ENCODE measurements at regions not wholly inside any gene's neighbourhood (a gene's known extent, or its start where the extent isn't known, plus 50 kb on each side); places are given as distances from the start of the nearest gene placed in this dataset.
"Not testable (repeated sequence)": the region's sequence is repeated elsewhere in the genome, so short reads cannot be mapped to it uniquely, and the experiment has no call there.

- no peak for DNase-seq (ENCODE audit: low spot score)
Measured at GRCh38 chr12:78269620-78270019, 438.9 kb downstream of the NAV3 start.

- no peak for DNase-seq (ENCODE audit: low spot score)
Measured at GRCh38 chr12:78271546-78271945, 440.9 kb downstream of the NAV3 start.

GRCh38 chr12:78275886-78276285 is 445.2 kb downstream of the NAV3 start:
- no peak for DNase-seq (ENCODE audit: low spot score)

GRCh38 chr12:78278706-78279190 is 448.1 kb downstream of the NAV3 start:
- DNase-seq (ENCODE audit: low spot score): no peak

- no peak for DNase-seq (ENCODE audit: low spot score)
Measured at GRCh38 chr12:78279567-78279966, 448.9 kb downstream of the NAV3 start.

GRCh38 chr12:78281102-78281501 is 450.4 kb downstream of the NAV3 start:
- DNase-seq (ENCODE audit: low spot score): not testable (repeated sequence)

- no peak for DNase-seq (ENCODE audit: low spot score)
Measured at GRCh38 chr12:78284417-78284816, 453.7 kb downstream of the NAV3 start.

- DNase-seq (ENCODE audit: low spot score): no peak
Measured at GRCh38 chr12:78290606-78291345, 460.1 kb downstream of the NAV3 start.

- DNase-seq (ENCODE audit: low spot score): no peak
Measured at GRCh38 chr12:78293059-78293686, 462.5 kb downstream of the NAV3 start.

- not testable (repeated sequence) for DNase-seq (ENCODE audit: low spot score)
Measured at GRCh38 chr12:78301282-78301681, 470.6 kb downstream of the NAV3 start.

- no peak for DNase-seq (ENCODE audit: low spot score)
Measured at GRCh38 chr12:78305808-78306207, 475.1 kb downstream of the NAV3 start.

- no peak for DNase-seq (ENCODE audit: low spot score)
Measured at GRCh38 chr12:78306236-78306635, 475.5 kb downstream of the NAV3 start.

GRCh38 chr12:78308701-78309100 is 478.0 kb downstream of the NAV3 start:
- DNase-seq (ENCODE audit: low spot score): no peak

- DNase-seq (ENCODE audit: low spot score): no peak
Measured at GRCh38 chr12:78315028-78315427, 484.3 kb downstream of the NAV3 start.

GRCh38 chr12:78316136-78316535 is 485.4 kb downstream of the NAV3 start:
- DNase-seq (ENCODE audit: low spot score): no peak

- no peak for DNase-seq (ENCODE audit: low spot score)
Measured at GRCh38 chr12:78316631-78317468, 486.2 kb downstream of the NAV3 start.

GRCh38 chr12:78321696-78322095 is 491.0 kb downstream of the NAV3 start:
- DNase-seq (ENCODE audit: low spot score): no peak

- DNase-seq (ENCODE audit: low spot score): no peak
Measured at GRCh38 chr12:78323226-78323625, 492.5 kb downstream of the NAV3 start.

GRCh38 chr12:78324234-78324633 is 493.5 kb downstream of the NAV3 start:
- DNase-seq (ENCODE audit: low spot score): no peak

GRCh38 chr12:78328524-78328923 is 497.8 kb downstream of the NAV3 start:
- no peak for DNase-seq (ENCODE audit: low spot score)

GRCh38 chr12:78330131-78330530 is 499.4 kb downstream of the NAV3 start:
- no peak for DNase-seq (ENCODE audit: low spot score)

GRCh38 chr12:78331181-78331580 is 500.5 kb downstream of the NAV3 start:
- no peak for DNase-seq (ENCODE audit: low spot score)

- no peak for DNase-seq (ENCODE audit: low spot score)
Measured at GRCh38 chr12:78331753-78332152, 501.1 kb downstream of the NAV3 start.

All from ecto neural progenitor cell (in vitro differentiated cells).